ENCODE measurements at regions not wholly inside any gene's neighbourhood (a gene's known extent, or its start where the extent isn't known, plus 50 kb on each side); places are given as distances from the start of the nearest gene placed in this dataset.

DNA sequence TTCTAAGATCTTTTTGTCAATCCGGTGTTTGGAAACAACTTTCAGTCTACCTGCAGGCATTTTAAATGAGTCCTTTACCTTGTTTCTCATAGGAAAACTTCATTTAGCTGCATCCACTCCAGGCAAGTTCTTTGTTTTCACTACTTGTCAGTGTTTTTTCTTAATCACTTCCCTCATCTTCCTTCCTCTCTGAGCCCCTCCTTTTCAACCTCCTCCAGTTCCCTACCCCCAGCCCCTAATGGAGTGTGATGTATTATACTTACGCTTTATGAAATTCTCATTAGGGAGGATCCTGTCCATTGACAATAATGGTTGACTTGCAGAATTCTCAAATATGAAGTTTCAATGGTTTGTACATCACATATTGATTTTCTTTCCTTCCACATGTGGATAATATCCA, 62.5 kb upstream of the BACH1 start:
- Histone ChIP-seq H3K4me1 (ENCODE audit: control insufficient read depth in 1 of 2, insufficient read depth in 2 of 2, low read length in 2 of 2) (peaks cover 0 to 9% of the 10 kb centered on the region in 2 donors), H3K4me3 (ENCODE audit: low read length in 2 of 2) (no peak overlapping the region), H3K27ac (ENCODE audit: low read depth in 1 of 2, low read length in 2 of 2) (no peak overlapping the region), H3K9me3 (ENCODE audit: control insufficient read depth, low read length) (no peaks in the 10 kb centered on the region), H3K36me3 (ENCODE audit: control insufficient read depth in 1 of 2, insufficient read depth in 2 of 2, low read length in 1 of 2) (no peaks in the 10 kb centered on the region), H3K27me3 (ENCODE audit: control insufficient read depth in 1 of 2, insufficient read depth in 2 of 2, low read length in 1 of 2) (no peaks in the 10 kb centered on the region)
- intact Hi-C loops (cut with DNase I) = loop anchor here (10.0 kb wide), 2 partner anchors 51 to 61 kb away; no protein-coding TSS in a partner anchor
- no peak for ATAC-seq (ENCODE audit: low FRiP score)
- DNase-seq = no peak
- WGBS, 2 donors = 89% methylated on average over 2 of the region's 2 CpGs

DNA sequence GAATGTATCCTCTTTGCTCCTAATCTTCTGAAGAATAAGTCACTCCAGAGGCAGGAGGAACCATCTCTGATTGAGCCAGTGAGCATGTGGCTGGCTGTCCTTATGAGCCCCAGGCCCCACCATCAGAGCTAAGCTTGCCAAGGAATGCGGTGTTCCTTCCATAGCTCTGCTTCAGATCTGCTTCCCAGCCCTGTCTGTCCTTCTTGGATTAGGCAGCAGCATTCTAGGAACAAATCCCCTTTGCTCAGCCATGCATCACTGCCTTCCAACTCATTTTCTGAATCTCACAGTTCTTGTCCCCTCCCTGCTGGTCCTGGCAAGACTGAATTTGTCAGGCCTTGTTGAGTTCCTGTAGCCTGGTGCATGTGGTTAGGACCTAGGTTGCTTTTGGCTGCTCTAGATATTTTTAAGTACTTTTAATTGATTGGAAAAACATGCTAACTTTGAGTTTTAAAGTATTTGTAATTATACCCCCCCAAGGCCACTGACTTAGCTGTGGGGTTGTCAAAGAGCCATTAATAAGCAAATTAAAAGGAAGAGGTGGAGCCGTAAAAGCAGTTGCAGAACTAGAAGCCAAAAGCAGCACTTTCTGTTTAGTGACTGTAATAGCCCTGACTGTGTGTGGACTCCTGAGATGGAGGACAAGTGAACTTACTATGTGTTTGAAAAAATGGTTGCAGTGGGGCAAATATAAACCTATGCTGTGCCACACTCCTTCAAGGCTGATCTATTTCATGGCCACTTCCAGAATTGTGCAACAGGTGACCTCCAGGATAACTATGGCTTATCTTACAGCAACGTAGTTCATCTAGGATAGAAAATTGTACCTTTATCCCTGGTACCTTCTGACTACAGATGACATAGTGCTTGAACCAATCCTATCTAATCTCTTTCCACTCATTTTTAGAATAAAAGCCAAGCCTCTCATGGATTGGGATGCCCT, 61.3 kb upstream of the BACH1 start:
- intact Hi-C loops (cut with DNase I) = loop anchor here (10.0 kb wide), 2 partner anchors 53 to 63 kb away; no protein-coding TSS in a partner anchor
- Histone ChIP-seq H3K9me3 (ENCODE audit: control insufficient read depth, low read length) (no peaks in the 10 kb centered on the region), H3K27me3 (ENCODE audit: control insufficient read depth in 1 of 2, insufficient read depth in 2 of 2, low read length in 1 of 2) (no peaks in the 10 kb centered on the region), H3K4me1 (ENCODE audit: control insufficient read depth in 1 of 2, insufficient read depth in 2 of 2, low read length in 2 of 2) (peaks cover 0 to 9% of the 10 kb centered on the region in 2 donors), H3K4me3 (ENCODE audit: low read length in 2 of 2) (no peak overlapping the region), H3K27ac (ENCODE audit: low read depth in 1 of 2, low read length in 2 of 2) (peak overlapping the region in 1 of 2 donors; percentile 4), H3K36me3 (ENCODE audit: control insufficient read depth in 1 of 2, insufficient read depth in 2 of 2, low read length in 1 of 2) (no peaks in the 10 kb centered on the region)
- 9 to 15% methylated on average over 3 of the region's 3 CpGs for WGBS, 2 donors
- peak in 1 of 2 donors; percentile 53 for DNase-seq
- peak; percentile 83 for ATAC-seq (ENCODE audit: low FRiP score)

- Histone ChIP-seq H3K4me3 (ENCODE audit: low read length in 2 of 2) (no peak overlapping the region), H3K9me3 (ENCODE audit: control insufficient read depth, low read length) (no peaks in the 10 kb centered on the region), H3K4me1 (ENCODE audit: control insufficient read depth in 1 of 2, insufficient read depth in 2 of 2, low read length in 2 of 2) (peaks cover 0 to 9% of the 10 kb centered on the region in 2 donors), H3K36me3 (ENCODE audit: control insufficient read depth in 1 of 2, insufficient read depth in 2 of 2, low read length in 1 of 2) (no peaks in the 10 kb centered on the region), H3K27ac (ENCODE audit: low read depth in 1 of 2, low read length in 2 of 2) (no peak overlapping the region), H3K27me3 (ENCODE audit: control insufficient read depth in 1 of 2, insufficient read depth in 2 of 2, low read length in 1 of 2) (no peaks in the 10 kb centered on the region)
- DNase-seq (no peak), ATAC-seq (ENCODE audit: low FRiP score) (no peak)
- intact Hi-C loops (cut with DNase I) = loop anchor here (10.0 kb wide), 2 partner anchors 54 to 64 kb away; no protein-coding TSS in a partner anchor
- 14 to 17% methylated on average over 6 of the region's 6 CpGs for WGBS, 2 donors
These were observed 60.4 kb upstream of the BACH1 start for GRCh38 chr21:29238053-29238966.

DNA sequence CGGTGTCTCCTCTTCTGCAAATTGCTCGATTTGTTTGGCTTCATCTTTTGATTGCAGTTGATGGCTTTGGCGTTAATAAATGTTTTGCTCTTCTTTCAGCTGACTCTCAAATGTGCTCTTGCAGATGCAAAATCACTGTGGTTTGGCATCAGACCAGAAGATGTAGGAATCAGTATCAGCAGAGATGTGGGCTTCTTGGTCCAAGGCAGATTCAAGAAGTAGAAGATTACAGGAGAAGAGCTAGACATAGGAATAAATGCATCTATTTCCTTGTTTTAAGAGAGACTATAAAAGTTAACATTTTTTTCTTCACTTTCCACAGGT, 59.8 kb upstream of the BACH1 start:
- 14 to 24% methylated on average over 3 of the region's 3 CpGs for WGBS, 2 donors
- no peak overlapping the region for H3K4me3 ChIP-seq (ENCODE audit: low read length in 2 of 2)
- no peak for ATAC-seq (ENCODE audit: low FRiP score)
- intact Hi-C loops (cut with DNase I) = loop anchor here (10.0 kb wide), 2 partner anchors 54 to 64 kb away; no protein-coding TSS in a partner anchor
- H3K9me3 ChIP-seq (ENCODE audit: control insufficient read depth, low read length) = no peaks in the 10 kb centered on the region
- no peaks in the 10 kb centered on the region for H3K36me3 ChIP-seq (ENCODE audit: control insufficient read depth in 1 of 2, insufficient read depth in 2 of 2, low read length in 1 of 2)
- H3K27ac ChIP-seq (ENCODE audit: low read depth in 1 of 2, low read length in 2 of 2) = no peak overlapping the region
- no peaks in the 10 kb centered on the region for H3K27me3 ChIP-seq (ENCODE audit: control insufficient read depth in 1 of 2, insufficient read depth in 2 of 2, low read length in 1 of 2)
- H3K4me1 ChIP-seq (ENCODE audit: control insufficient read depth in 1 of 2, insufficient read depth in 2 of 2, low read length in 2 of 2) = peaks cover 0 to 9% of the 10 kb centered on the region in 2 donors
- no peak for DNase-seq

- Histone ChIP-seq H3K4me3 (ENCODE audit: low read length in 2 of 2) (no peak overlapping the region), H3K9me3 (ENCODE audit: control insufficient read depth, low read length) (no peaks in the 10 kb centered on the region), H3K36me3 (ENCODE audit: control insufficient read depth in 1 of 2, insufficient read depth in 2 of 2, low read length in 1 of 2) (no peaks in the 10 kb centered on the region), H3K4me1 (ENCODE audit: control insufficient read depth in 1 of 2, insufficient read depth in 2 of 2, low read length in 2 of 2) (peaks cover 0 to 9% of the 10 kb centered on the region in 2 donors), H3K27ac (ENCODE audit: low read depth in 1 of 2, low read length in 2 of 2) (no peak overlapping the region), H3K27me3 (ENCODE audit: control insufficient read depth in 1 of 2, insufficient read depth in 2 of 2, low read length in 1 of 2) (no peaks in the 10 kb centered on the region)
- no peak for DNase-seq
- intact Hi-C loops (cut with DNase I) = no loop called here
- 67 to 84% methylated on average over 1 of the region's 1 CpG for WGBS, 2 donors
- ATAC-seq (ENCODE audit: low FRiP score) = no peak
These were observed 58.6 kb upstream of the BACH1 start for GRCh38 chr21:29240136-29240535.

DNA sequence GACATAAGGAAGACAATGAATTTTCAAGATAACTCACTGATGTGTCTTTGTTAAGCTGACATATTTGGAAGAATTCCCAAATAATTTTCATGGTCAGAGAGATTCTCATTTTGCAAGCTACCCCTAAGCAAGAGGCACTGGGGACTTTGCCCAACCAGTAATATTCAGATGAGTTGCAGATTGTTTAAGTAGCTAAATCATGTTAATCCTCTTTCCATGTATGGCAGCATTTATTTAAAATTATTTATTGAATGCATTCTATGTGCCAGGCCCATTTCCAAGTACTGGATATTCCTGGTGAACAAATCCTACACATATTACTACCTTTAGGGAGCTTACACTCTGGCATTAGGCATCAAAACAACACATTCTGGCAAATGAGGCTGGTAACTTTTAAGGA, 56.5 kb upstream of the BACH1 start:
- no peak overlapping the region for H3K4me3 ChIP-seq (ENCODE audit: low read length in 2 of 2)
- ATAC-seq (ENCODE audit: low FRiP score) = no peak
- H3K4me1 ChIP-seq (ENCODE audit: control insufficient read depth in 1 of 2, insufficient read depth in 2 of 2, low read length in 2 of 2) = peaks cover 0 to 5% of the 10 kb centered on the region in 2 donors
- H3K27me3 ChIP-seq (ENCODE audit: control insufficient read depth in 1 of 2, insufficient read depth in 2 of 2, low read length in 1 of 2) = no peaks in the 10 kb centered on the region
- H3K9me3 ChIP-seq (ENCODE audit: control insufficient read depth, low read length) = no peaks in the 10 kb centered on the region
- no peak overlapping the region for H3K27ac ChIP-seq (ENCODE audit: low read depth in 1 of 2, low read length in 2 of 2)
- no peaks in the 10 kb centered on the region for H3K36me3 ChIP-seq (ENCODE audit: control insufficient read depth in 1 of 2, insufficient read depth in 2 of 2, low read length in 1 of 2)
- DNase-seq = no peak
- intact Hi-C loops (cut with DNase I) = no loop called here

DNA sequence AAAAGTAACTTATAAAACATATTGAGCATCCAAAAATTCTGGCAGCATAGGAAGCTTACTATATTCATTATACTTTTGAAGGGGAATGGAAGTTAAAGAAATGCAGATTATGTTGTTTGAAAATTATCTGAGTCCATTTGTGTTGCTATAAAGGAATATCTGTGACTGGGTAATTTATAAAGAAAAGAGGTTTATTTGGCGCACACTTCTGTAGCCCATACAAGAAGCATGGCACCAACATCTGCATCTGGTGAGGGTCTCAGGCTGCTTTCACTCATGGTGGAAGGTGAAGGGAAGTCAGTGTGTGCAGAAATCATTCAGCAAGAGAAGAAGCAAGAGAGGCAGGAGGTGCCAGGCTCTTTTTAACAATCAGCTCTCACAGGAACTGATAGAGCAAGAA, 55.5 kb upstream of the BACH1 start:
- Histone ChIP-seq H3K27me3 (ENCODE audit: control insufficient read depth in 1 of 2, insufficient read depth in 2 of 2, low read length in 1 of 2) (no peaks in the 10 kb centered on the region), H3K27ac (ENCODE audit: low read depth in 1 of 2, low read length in 2 of 2) (no peak overlapping the region), H3K4me3 (ENCODE audit: low read length in 2 of 2) (no peak overlapping the region), H3K36me3 (ENCODE audit: control insufficient read depth in 1 of 2, insufficient read depth in 2 of 2, low read length in 1 of 2) (no peaks in the 10 kb centered on the region), H3K4me1 (ENCODE audit: control insufficient read depth in 1 of 2, insufficient read depth in 2 of 2, low read length in 2 of 2) (peaks cover 0 to 3% of the 10 kb centered on the region in 2 donors), H3K9me3 (ENCODE audit: control insufficient read depth, low read length) (no peaks in the 10 kb centered on the region)
- WGBS, 2 donors = 96 to 97% methylated on average over 1 of the region's 1 CpG
- ATAC-seq (ENCODE audit: low FRiP score) = no peak
- DNase-seq = no peak
- intact Hi-C loops (cut with DNase I) = no loop called here

GRCh38 chr21:29245104-29245643, 53.5 kb upstream of the BACH1 start:
- Histone ChIP-seq H3K4me1 (ENCODE audit: control insufficient read depth in 1 of 2, insufficient read depth in 2 of 2, low read length in 2 of 2) (no peaks in the 10 kb centered on the region), H3K27ac (ENCODE audit: low read depth in 1 of 2, low read length in 2 of 2) (no peak overlapping the region), H3K9me3 (ENCODE audit: control insufficient read depth, low read length) (no peaks in the 10 kb centered on the region), H3K36me3 (ENCODE audit: control insufficient read depth in 1 of 2, insufficient read depth in 2 of 2, low read length in 1 of 2) (no peaks in the 10 kb centered on the region), H3K4me3 (ENCODE audit: low read length in 2 of 2) (no peak overlapping the region), H3K27me3 (ENCODE audit: control insufficient read depth in 1 of 2, insufficient read depth in 2 of 2, low read length in 1 of 2) (no peaks in the 10 kb centered on the region)
- 62 to 69% methylated on average over 3 of the region's 3 CpGs for WGBS, 2 donors
- DNase-seq (no peak), ATAC-seq (ENCODE audit: low FRiP score) (no peak)
- intact Hi-C loops (cut with DNase I) = no loop called here

Data from aorta (tissue), 5 donors.